NB4 (cell line): ENCODE measurements at regions not wholly inside any gene's neighbourhood (a gene's known extent, or its start where the extent isn't known, plus 50 kb on each side); places are given as distances from the start of the nearest gene placed in this dataset.

Experiments
- CTCF ChIP-seq: IDR thresholded peaks from one replicate; pipeline ENCODE4 v1.5.1; 2012; ENCODE audit warnings: low read depth, low read length
- MAX ChIP-seq: IDR thresholded peaks from 2 replicates; pipeline ENCODE4 v1.6.1; 2011; ENCODE audit warnings: low read depth, low read length
- POLR2A ChIP-seq: IDR thresholded peaks from 2 replicates; pipeline ENCODE4 v1.6.1; 2011; ENCODE audit warnings: mild to moderate bottlenecking; ENCODE audit not compliant: insufficient read length; ENCODE audit errors: extremely low read depth

- TF ChIP-seq POLR2A (no peak), CTCF (no peak), MAX (no peak)
Measured at GRCh38 chr3:105963161-105963560, 94.3 kb upstream of the CBLB start.
